ENCODE measurements at regions not wholly inside any gene's neighbourhood (a gene's known extent, or its start where the extent isn't known, plus 50 kb on each side); places are given as distances from the start of the nearest gene placed in this dataset.

- TF ChIP-seq CTCF (IDR thresholded peaks at IDR 0.05; ENCODE audit: insufficient read depth, low read length) (no peak), POLR2AphosphoS5 (IDR thresholded peaks at IDR 0.05; ENCODE audit: low read depth) (no peak), REST (IDR thresholded peaks at IDR 0.05; ENCODE audit: insufficient replicate concordance, low read depth) (no peak)
Measured at GRCh38 chr4:23986270-23986669, 96.4 kb upstream of the PPARGC1A start.

All from HL-60 (cell line).